ENCODE measurements at regions not wholly inside any gene's neighbourhood (a gene's known extent, or its start where the extent isn't known, plus 50 kb on each side); places are given as distances from the start of the nearest gene placed in this dataset.

- peaks cover 12% of the 10 kb centered on the region for H3K4me1 ChIP-seq (ENCODE audit: control insufficient read depth, insufficient read depth, low read length)
- 50% methylated on average over 1 of the region's 2 CpGs for WGBS (ENCODE audit: insufficient coverage)
- H3K4me3 Mint-ChIP-seq = no peak overlapping the region
- DNase-seq (no peak), ATAC-seq (no peak)
- no peaks in the 10 kb centered on the region for H3K27me3 Mint-ChIP-seq (ENCODE audit: low read depth in 2 of 2)
- H3K27me3 ChIP-seq (ENCODE audit: control insufficient read depth, insufficient read depth, low read length) = no peaks in the 10 kb centered on the region
- peaks cover 18 to 19% of the 10 kb centered on the region in 2 donors for H3K4me1 Mint-ChIP-seq
- H3K4me3 ChIP-seq (ENCODE audit: low read length) = no peak overlapping the region
- H3K36me3 ChIP-seq (ENCODE audit: control insufficient read depth, insufficient read depth, low read length) = no peaks in the 10 kb centered on the region
- H3K27ac Mint-ChIP-seq = no peak overlapping the region
- TF ChIP-seq, protein P1, sequence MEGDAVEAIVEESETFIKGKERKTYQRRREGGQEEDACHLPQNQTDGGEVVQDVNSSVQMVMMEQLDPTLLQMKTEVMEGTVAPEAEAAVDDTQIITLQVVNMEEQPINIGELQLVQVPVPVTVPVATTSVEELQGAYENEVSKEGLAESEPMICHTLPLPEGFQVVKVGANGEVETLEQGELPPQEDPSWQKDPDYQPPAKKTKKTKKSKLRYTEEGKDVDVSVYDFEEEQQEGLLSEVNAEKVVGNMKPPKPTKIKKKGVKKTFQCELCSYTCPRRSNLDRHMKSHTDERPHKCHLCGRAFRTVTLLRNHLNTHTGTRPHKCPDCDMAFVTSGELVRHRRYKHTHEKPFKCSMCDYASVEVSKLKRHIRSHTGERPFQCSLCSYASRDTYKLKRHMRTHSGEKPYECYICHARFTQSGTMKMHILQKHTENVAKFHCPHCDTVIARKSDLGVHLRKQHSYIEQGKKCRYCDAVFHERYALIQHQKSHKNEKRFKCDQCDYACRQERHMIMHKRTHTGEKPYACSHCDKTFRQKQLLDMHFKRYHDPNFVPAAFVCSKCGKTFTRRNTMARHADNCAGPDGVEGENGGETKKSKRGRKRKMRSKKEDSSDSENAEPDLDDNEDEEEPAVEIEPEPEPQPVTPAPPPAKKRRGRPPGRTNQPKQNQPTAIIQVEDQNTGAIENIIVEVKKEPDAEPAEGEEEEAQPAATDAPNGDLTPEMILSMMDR (IDR thresholded peaks at IDR 0.05) = no peak
- intact Hi-C loops (cut with micrococcal nuclease) = no loop called here
- H3K27ac ChIP-seq (ENCODE audit: low read length) = no peak overlapping the region
- H3K9me3 Mint-ChIP-seq = no peaks in the 10 kb centered on the region
- H3K9me3 ChIP-seq (ENCODE audit: control insufficient read depth, insufficient read depth, low read length) = no peaks in the 10 kb centered on the region
- no peaks in the 10 kb centered on the region for H3K36me3 Mint-ChIP-seq
These were observed 280.4 kb upstream of the GRIP1 start for GRCh38 chr12:66959276-66959675.

DNA sequence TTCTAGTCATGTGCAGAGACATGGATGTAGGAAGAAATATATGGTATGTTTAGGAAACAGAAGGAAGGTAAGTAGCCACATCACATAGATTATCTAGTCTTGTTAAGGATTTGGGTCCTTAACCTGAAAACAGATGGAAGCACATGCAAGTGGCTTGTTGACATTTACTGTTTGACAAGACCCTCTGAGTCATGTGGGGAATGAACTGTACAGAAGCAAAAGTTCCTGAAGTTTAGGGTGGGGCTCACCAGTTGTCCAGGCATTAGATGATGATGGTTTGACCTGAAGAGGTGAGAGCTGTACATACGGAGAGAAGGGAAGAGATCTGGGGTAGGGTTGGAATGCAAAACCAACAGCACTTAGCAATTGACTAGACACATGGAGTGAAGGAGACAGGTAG is 281.1 kb upstream of the GRIP1 start:
- ATAC-seq (no peak), DNase-seq (no peak)
- H3K27ac ChIP-seq (ENCODE audit: low read length) = no peak overlapping the region
- Mint-ChIP-seq H3K27ac (peak overlapping the region in 1 of 2 donors; percentile 21), H3K27me3 (ENCODE audit: low read depth in 2 of 2) (no peaks in the 10 kb centered on the region), H3K36me3 (no peaks in the 10 kb centered on the region), H3K4me1 (peaks cover 25 to 26% of the 10 kb centered on the region in 2 donors), H3K4me3 (no peak overlapping the region), H3K9me3 (no peaks in the 10 kb centered on the region)
- TF ChIP-seq, protein P1 (IDR thresholded peaks at IDR 0.05) = no peak
- no peak overlapping the region for H3K4me3 ChIP-seq (ENCODE audit: low read length)
- H3K4me1 ChIP-seq (ENCODE audit: control insufficient read depth, insufficient read depth, low read length) = peaks cover 20% of the 10 kb centered on the region
- WGBS (ENCODE audit: insufficient coverage) = 96% methylated on average over 1 of the region's 1 CpG
- no peaks in the 10 kb centered on the region for H3K9me3 ChIP-seq (ENCODE audit: control insufficient read depth, insufficient read depth, low read length)
- H3K36me3 ChIP-seq (ENCODE audit: control insufficient read depth, insufficient read depth, low read length) = no peaks in the 10 kb centered on the region
- intact Hi-C loops (cut with micrococcal nuclease) = no loop called here
- H3K27me3 ChIP-seq (ENCODE audit: control insufficient read depth, insufficient read depth, low read length) = no peaks in the 10 kb centered on the region

DNA sequence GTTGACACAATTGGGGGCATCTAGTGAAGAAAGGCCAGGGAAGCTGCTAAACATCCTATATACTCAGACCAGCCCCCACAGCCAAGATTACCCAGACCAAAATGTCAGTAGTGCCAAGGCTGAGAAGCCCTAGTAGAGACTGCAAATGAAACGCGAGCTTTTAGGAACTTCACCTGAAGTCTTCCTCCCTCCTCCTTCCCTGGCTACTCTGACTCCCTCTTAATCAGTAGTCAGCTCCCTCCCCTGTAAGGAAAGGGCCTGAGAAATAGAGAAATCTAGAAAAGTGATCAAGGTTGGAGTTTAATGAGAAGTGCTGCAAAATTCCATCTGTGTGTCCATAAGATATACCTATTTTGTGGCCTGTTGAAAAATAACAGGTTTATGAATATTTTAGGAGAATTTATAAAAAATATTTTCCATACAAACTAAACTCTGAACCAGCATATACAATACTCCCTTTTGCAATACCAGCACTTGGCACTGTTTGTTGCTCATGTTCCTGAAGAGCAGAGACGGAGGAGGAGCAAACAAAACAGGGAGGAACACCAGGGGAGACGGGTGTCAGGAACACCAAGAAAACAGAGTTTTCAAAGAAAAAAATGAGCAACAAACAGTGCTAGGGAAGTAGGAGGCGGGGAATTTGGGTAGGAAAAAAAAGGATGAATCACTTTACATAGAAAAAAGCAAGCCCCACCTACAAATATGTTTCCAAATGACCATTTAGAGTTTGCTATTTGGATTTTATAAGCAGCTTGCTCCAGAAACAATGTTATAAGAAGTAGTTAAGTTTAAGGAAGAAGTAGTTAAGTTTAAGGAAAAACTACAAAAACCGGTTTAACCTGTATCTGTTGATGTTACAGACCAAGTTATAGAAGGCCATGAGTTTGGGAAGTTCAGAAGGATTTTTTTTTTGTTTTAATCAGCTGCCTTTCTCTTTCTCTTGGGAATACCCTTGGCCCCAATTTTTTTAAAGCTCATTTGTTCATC is 282.1 kb upstream of the GRIP1 start:
- intact Hi-C loops (cut with micrococcal nuclease) = no loop called here
- H3K4me1 Mint-ChIP-seq = peaks cover 34 to 35% of the 10 kb centered on the region in 2 donors
- H3K4me3 Mint-ChIP-seq = no peak overlapping the region
- H3K9me3 Mint-ChIP-seq = no peaks in the 10 kb centered on the region
- TF ChIP-seq, protein P1 (IDR thresholded peaks at IDR 0.05) = no peak
- DNase-seq (no peak), ATAC-seq (no peak)
- no peaks in the 10 kb centered on the region for H3K36me3 ChIP-seq (ENCODE audit: control insufficient read depth, insufficient read depth, low read length)
- no peak overlapping the region for H3K4me3 ChIP-seq (ENCODE audit: low read length)
- H3K27ac Mint-ChIP-seq = no peak overlapping the region
- 95% methylated on average over 5 of the region's 6 CpGs for WGBS (ENCODE audit: insufficient coverage)
- H3K27ac ChIP-seq (ENCODE audit: low read length) = no peak overlapping the region
- no peaks in the 10 kb centered on the region for H3K9me3 ChIP-seq (ENCODE audit: control insufficient read depth, insufficient read depth, low read length)
- H3K36me3 Mint-ChIP-seq = no peaks in the 10 kb centered on the region
- no peaks in the 10 kb centered on the region for H3K27me3 Mint-ChIP-seq (ENCODE audit: low read depth in 2 of 2)
- H3K27me3 ChIP-seq (ENCODE audit: control insufficient read depth, insufficient read depth, low read length) = no peaks in the 10 kb centered on the region
- H3K4me1 ChIP-seq (ENCODE audit: control insufficient read depth, insufficient read depth, low read length) = peaks cover 21% of the 10 kb centered on the region
